HepG2 (cell line): ENCODE measurements at regions not wholly inside any gene's neighbourhood (a gene's known extent, or its start where the extent isn't known, plus 50 kb on each side); places are given as distances from the start of the nearest gene placed in this dataset.

Experiments used
- CEBPB ChIP-seq: IDR thresholded peaks from 2 replicates; pipeline ENCODE4 v1.6.1; 2011; ENCODE audit warnings: low read depth, low read length, improper control_type of control experiment, borderline replicate concordance
- CTCF ChIP-seq: sonication (generic); formaldehyde crosslinking; IDR thresholded peaks from 2 replicates; pipeline ENCODE4 v1.5.0; 2020; ENCODE audit warnings: mild to moderate bottlenecking, missing genetic modification reagents, moderate library complexity
- EZH2 ChIP-seq: conservative IDR thresholded peaks from 2 replicates; pipeline ENCODE4 v1.6.1; 2012; ENCODE audit warnings: mild to moderate bottlenecking, low read depth, low read length, moderate library complexity
- MAZ ChIP-seq, 2 experiments: sonication (generic) in 1 of 2; formaldehyde crosslinking in 1 of 2; IDR thresholded peaks; 2 replicates each; pipeline versions ENCODE4 v1.5.0 to v1.6.1; 2012 to 2020; ENCODE audit warnings: low read depth in 2 of 2, mild to moderate bottlenecking in 2 of 2, borderline replicate concordance in 1 of 2, improper control_type of control experiment in 1 of 2, low read length in 1 of 2, missing genetic modification reagents in 1 of 2, moderate library complexity in 1 of 2
- MTA1 ChIP-seq: sonication (generic); formaldehyde crosslinking; IDR thresholded peaks from 2 replicates; pipeline ENCODE4 v1.4.0; 2020; ENCODE audit warnings: missing genetic modification reagents, mild to moderate bottlenecking, borderline replicate concordance
- RFX5 ChIP-seq: IDR thresholded peaks from 2 replicates; pipeline ENCODE4 v1.6.1; 2011; ENCODE audit warnings: low read depth, low read length, improper control_type of control experiment
- ZNF296 ChIP-seq: sonication (generic); formaldehyde crosslinking; conservative IDR thresholded peaks from 2 replicates; pipeline ENCODE4 v1.5.0; 2020; ENCODE audit warnings: mild to moderate bottlenecking, missing genetic modification reagents
- TF ChIP-seq, protein P1 (sequence below): conservative IDR thresholded peaks from 2 replicates; pipeline ENCODE4 v1.6.1; 2018; ENCODE audit warnings: missing genetic modification reagents
- TF ChIP-seq, protein P2 (sequence below): sonication (generic); formaldehyde crosslinking; IDR thresholded peaks from 2 replicates; pipeline ENCODE4 v1.4.0; 2020; ENCODE audit warnings: low read depth, mild to moderate bottlenecking, missing genetic modification reagents
- TF ChIP-seq, protein P3 (sequence below), 2 experiments: IDR thresholded peaks; 2 replicates each; pipeline ENCODE4 v1.6.1; 2011 to 2012; ENCODE audit warnings: low read length in 2 of 2, borderline replicate concordance in 1 of 2, low read depth in 1 of 2, mild to moderate bottlenecking in 1 of 2, moderate library complexity in 1 of 2

DNA sequence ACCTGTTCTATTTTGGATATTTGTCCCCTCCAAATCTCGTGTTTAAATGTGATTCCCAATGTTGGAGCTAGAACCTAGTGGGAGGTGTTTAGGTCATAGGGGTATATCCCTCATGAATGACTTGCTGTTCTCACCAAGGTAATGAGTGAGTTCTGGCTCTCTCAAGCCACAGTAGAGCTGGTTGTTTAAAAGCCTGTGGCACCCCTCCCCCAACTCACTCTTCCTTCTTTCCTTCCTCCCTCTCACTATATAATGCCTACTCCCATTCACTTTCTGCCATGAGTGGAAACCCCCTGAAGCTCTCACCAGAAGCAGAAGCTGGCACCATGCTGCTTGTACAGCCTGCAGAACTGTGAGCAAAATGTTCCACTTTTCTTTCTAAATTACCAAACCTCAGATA, 341.1 kb downstream of the SI start:
- TF ChIP-seq CTCF (CRISPR knock-in tag) (no peak), RFX5 (no peak), MAZ (IDR thresholded peaks at IDR 0.05; ENCODE audit: borderline replicate concordance, low read depth, low read length) (no peak), MAZ (CRISPR knock-in tag; IDR thresholded peaks at IDR 0.05; ENCODE audit: low read depth) (no peak), ZNF296 (CRISPR knock-in tag) (no peak), CEBPB (no peak), EZH2 (no peak), MTA1 (CRISPR knock-in tag) (no peak)
- TF ChIP-seq, protein P1, sequence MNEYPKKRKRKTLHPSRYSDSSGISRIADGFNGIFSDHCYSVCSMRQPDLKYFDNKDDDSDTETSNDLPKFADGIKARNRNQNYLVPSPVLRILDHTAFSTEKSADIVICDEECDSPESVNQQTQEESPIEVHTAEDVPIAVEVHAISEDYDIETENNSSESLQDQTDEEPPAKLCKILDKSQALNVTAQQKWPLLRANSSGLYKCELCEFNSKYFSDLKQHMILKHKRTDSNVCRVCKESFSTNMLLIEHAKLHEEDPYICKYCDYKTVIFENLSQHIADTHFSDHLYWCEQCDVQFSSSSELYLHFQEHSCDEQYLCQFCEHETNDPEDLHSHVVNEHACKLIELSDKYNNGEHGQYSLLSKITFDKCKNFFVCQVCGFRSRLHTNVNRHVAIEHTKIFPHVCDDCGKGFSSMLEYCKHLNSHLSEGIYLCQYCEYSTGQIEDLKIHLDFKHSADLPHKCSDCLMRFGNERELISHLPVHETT (CRISPR knock-in tag), result no peak
- TF ChIP-seq, protein P2, sequence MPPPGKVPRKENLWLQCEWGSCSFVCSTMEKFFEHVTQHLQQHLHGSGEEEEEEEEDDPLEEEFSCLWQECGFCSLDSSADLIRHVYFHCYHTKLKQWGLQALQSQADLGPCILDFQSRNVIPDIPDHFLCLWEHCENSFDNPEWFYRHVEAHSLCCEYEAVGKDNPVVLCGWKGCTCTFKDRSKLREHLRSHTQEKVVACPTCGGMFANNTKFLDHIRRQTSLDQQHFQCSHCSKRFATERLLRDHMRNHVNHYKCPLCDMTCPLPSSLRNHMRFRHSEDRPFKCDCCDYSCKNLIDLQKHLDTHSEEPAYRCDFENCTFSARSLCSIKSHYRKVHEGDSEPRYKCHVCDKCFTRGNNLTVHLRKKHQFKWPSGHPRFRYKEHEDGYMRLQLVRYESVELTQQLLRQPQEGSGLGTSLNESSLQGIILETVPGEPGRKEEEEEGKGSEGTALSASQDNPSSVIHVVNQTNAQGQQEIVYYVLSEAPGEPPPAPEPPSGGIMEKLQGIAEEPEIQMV (CRISPR knock-in tag), result no peak
- TF ChIP-seq, protein P3, sequence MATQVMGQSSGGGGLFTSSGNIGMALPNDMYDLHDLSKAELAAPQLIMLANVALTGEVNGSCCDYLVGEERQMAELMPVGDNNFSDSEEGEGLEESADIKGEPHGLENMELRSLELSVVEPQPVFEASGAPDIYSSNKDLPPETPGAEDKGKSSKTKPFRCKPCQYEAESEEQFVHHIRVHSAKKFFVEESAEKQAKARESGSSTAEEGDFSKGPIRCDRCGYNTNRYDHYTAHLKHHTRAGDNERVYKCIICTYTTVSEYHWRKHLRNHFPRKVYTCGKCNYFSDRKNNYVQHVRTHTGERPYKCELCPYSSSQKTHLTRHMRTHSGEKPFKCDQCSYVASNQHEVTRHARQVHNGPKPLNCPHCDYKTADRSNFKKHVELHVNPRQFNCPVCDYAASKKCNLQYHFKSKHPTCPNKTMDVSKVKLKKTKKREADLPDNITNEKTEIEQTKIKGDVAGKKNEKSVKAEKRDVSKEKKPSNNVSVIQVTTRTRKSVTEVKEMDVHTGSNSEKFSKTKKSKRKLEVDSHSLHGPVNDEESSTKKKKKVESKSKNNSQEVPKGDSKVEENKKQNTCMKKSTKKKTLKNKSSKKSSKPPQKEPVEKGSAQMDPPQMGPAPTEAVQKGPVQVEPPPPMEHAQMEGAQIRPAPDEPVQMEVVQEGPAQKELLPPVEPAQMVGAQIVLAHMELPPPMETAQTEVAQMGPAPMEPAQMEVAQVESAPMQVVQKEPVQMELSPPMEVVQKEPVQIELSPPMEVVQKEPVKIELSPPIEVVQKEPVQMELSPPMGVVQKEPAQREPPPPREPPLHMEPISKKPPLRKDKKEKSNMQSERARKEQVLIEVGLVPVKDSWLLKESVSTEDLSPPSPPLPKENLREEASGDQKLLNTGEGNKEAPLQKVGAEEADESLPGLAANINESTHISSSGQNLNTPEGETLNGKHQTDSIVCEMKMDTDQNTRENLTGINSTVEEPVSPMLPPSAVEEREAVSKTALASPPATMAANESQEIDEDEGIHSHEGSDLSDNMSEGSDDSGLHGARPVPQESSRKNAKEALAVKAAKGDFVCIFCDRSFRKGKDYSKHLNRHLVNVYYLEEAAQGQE (IDR thresholded peaks at IDR 0.05; ENCODE audit: borderline replicate concordance in 1 of 2, low read depth in 1 of 2, low read length in 2 of 2), result no peak
